Neural cell (in vitro differentiated cells): ENCODE measurements at regions not wholly inside any gene's neighbourhood (a gene's known extent, or its start where the extent isn't known, plus 50 kb on each side); places are given as distances from the start of the nearest gene placed in this dataset.

Source experiments
- EZH2 ChIP-seq: fragments of 200-600, 300-800 bp; shearing (Covaris generic), sonication (generic); IDR thresholded peaks from 2 replicates; pipeline ENCODE4 v1.6.1; 2014; ENCODE audit warnings: antibody characterized with exemption, low read length, borderline replicate concordance, mild to moderate bottlenecking; ENCODE audit not compliant: insufficient read depth, poor library complexity, severe bottlenecking
- POLR2AphosphoS5 ChIP-seq: IDR thresholded peaks from 2 replicates; pipeline ENCODE4 v1.6.1; 2012
- RAD21 ChIP-seq: fragments of 450-650 bp; conservative IDR thresholded peaks from 2 replicates; pipeline ENCODE4 v1.6.1; 2014; ENCODE audit warnings: antibody characterized with exemption, mild to moderate bottlenecking, moderate library complexity
- TF ChIP-seq, protein P1 (sequence below): fragments of 450-650 bp; IDR thresholded peaks from 2 replicates; pipeline ENCODE4 v1.5.1; 2014; ENCODE audit warnings: antibody characterized with exemption, mild to moderate bottlenecking, moderate library complexity; ENCODE audit not compliant: poor library complexity, severe bottlenecking
- TF ChIP-seq, protein P2 (sequence below): IDR thresholded peaks from 2 replicates; pipeline ENCODE4 v1.6.1; 2012; ENCODE audit warnings: borderline replicate concordance

DNA sequence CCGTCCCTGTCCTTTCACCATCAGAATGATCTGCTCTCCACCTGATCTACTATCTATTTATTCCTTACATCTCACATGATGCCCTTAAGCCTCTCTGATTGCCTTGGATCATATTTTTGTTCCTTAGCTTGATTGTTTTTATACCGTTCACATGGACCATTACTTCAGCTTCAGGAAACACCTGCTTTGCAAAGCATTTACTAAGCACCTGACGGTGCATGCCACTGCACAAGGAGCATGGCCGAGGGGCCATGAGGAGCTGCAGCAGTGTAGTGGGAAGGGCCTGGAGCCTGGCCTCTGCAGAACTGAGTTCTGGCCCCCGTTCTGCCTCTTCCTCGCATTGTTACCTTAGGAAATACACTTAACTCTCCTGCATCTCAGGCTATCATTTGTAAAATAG is 124.1 kb upstream of the NDUFV2 start:
- no peak for TF ChIP-seq RAD21
- no peak for TF ChIP-seq POLR2AphosphoS5
- TF ChIP-seq, protein P1, sequence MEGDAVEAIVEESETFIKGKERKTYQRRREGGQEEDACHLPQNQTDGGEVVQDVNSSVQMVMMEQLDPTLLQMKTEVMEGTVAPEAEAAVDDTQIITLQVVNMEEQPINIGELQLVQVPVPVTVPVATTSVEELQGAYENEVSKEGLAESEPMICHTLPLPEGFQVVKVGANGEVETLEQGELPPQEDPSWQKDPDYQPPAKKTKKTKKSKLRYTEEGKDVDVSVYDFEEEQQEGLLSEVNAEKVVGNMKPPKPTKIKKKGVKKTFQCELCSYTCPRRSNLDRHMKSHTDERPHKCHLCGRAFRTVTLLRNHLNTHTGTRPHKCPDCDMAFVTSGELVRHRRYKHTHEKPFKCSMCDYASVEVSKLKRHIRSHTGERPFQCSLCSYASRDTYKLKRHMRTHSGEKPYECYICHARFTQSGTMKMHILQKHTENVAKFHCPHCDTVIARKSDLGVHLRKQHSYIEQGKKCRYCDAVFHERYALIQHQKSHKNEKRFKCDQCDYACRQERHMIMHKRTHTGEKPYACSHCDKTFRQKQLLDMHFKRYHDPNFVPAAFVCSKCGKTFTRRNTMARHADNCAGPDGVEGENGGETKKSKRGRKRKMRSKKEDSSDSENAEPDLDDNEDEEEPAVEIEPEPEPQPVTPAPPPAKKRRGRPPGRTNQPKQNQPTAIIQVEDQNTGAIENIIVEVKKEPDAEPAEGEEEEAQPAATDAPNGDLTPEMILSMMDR: no peak
- TF ChIP-seq EZH2: no peak
- TF ChIP-seq, protein P2, sequence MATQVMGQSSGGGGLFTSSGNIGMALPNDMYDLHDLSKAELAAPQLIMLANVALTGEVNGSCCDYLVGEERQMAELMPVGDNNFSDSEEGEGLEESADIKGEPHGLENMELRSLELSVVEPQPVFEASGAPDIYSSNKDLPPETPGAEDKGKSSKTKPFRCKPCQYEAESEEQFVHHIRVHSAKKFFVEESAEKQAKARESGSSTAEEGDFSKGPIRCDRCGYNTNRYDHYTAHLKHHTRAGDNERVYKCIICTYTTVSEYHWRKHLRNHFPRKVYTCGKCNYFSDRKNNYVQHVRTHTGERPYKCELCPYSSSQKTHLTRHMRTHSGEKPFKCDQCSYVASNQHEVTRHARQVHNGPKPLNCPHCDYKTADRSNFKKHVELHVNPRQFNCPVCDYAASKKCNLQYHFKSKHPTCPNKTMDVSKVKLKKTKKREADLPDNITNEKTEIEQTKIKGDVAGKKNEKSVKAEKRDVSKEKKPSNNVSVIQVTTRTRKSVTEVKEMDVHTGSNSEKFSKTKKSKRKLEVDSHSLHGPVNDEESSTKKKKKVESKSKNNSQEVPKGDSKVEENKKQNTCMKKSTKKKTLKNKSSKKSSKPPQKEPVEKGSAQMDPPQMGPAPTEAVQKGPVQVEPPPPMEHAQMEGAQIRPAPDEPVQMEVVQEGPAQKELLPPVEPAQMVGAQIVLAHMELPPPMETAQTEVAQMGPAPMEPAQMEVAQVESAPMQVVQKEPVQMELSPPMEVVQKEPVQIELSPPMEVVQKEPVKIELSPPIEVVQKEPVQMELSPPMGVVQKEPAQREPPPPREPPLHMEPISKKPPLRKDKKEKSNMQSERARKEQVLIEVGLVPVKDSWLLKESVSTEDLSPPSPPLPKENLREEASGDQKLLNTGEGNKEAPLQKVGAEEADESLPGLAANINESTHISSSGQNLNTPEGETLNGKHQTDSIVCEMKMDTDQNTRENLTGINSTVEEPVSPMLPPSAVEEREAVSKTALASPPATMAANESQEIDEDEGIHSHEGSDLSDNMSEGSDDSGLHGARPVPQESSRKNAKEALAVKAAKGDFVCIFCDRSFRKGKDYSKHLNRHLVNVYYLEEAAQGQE: no peak
